ENCODE measurements at regions not wholly inside any gene's neighbourhood (a gene's known extent, or its start where the extent isn't known, plus 50 kb on each side); places are given as distances from the start of the nearest gene placed in this dataset.

DNA sequence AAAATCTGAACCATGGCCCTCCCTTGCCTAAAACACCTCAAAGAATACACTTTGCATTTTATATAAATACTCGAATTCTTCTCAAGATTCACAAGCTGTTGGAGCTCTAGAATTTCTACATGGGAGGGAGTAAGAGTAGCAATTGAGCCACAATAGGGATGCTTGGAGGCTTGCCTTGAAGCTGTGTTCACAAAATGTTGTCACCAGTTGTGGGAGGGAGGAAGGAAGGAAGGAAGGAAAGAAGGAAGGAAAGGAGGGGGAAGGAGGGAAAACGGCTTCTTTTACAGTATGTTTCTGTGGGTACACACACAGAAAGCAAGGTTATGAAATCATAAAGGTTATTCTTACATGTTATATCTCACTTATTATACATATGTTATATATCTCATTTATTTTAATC is 128.6 kb upstream of the PEG3 start:
- TF ChIP-seq, protein P1, sequence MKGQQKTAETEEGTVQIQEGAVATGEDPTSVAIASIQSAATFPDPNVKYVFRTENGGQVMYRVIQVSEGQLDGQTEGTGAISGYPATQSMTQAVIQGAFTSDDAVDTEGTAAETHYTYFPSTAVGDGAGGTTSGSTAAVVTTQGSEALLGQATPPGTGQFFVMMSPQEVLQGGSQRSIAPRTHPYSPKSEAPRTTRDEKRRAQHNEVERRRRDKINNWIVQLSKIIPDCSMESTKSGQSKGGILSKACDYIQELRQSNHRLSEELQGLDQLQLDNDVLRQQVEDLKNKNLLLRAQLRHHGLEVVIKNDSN (CRISPR knock-in tag; IDR thresholded peaks at IDR 0.05) = no peak
- TF ChIP-seq, protein P2, sequence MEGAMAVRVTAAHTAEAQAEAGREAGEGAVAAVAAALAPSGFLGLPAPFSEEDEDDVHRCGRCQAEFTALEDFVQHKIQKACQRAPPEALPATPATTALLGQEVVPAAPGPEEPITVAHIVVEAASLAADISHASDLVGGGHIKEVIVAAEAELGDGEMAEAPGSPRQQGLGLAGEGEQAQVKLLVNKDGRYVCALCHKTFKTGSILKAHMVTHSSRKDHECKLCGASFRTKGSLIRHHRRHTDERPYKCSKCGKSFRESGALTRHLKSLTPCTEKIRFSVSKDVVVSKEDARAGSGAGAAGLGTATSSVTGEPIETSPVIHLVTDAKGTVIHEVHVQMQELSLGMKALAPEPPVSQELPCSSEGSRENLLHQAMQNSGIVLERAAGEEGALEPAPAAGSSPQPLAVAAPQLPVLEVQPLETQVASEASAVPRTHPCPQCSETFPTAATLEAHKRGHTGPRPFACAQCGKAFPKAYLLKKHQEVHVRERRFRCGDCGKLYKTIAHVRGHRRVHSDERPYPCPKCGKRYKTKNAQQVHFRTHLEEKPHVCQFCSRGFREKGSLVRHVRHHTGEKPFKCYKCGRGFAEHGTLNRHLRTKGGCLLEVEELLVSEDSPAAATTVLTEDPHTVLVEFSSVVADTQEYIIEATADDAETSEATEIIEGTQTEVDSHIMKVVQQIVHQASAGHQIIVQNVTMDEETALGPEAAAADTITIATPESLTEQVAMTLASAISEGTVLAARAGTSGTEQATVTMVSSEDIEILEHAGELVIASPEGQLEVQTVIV (CRISPR knock-in tag; IDR thresholded peaks at IDR 0.05; ENCODE audit: borderline replicate concordance) = no peak
- TF ChIP-seq POLR2A (conservative IDR thresholded peaks at IDR 0.05) (no peak), SREBF2 (CRISPR knock-in tag; IDR thresholded peaks at IDR 0.05) (no peak), RBM34 (IDR thresholded peaks at IDR 0.05; ENCODE audit: borderline replicate concordance, insufficient read depth, low read length) (no peak), ZNF79 (CRISPR knock-in tag; IDR thresholded peaks at IDR 0.05; ENCODE audit: low read depth) (no peak), CREB3 (tag; conservative IDR thresholded peaks at IDR 0.05; ENCODE audit: low read depth) (no peak), NCOA6 (IDR thresholded peaks at IDR 0.05) (no peak), CTCF (IDR thresholded peaks at IDR 0.05 in 2 of 3, conservative IDR thresholded peaks at IDR 0.05 in 1 of 3; ENCODE audit: insufficient read depth in 2 of 3, low read depth in 1 of 3, low read length in 3 of 3) (no peak), XRCC3 (IDR thresholded peaks at IDR 0.05) (no peak), EGR1 (conservative IDR thresholded peaks at IDR 0.05) (no peak)

All from K562 (cell line).